OCI-LY3 (cell line): ENCODE measurements at regions not wholly inside any gene's neighbourhood (a gene's known extent, or its start where the extent isn't known, plus 50 kb on each side); places are given as distances from the start of the nearest gene placed in this dataset.

Experiments
- CTCF ChIP-seq: fragments of 200-600, 300-600 bp; sonication (generic); IDR thresholded peaks from 2 replicates; pipeline ENCODE4 v1.5.1; 2014; ENCODE audit warnings: antibody characterized with exemption, low read length, low read depth
- EZH2phosphoT487 ChIP-seq: fragments of 200-600 bp; shearing (Covaris generic); IDR thresholded peaks from 2 replicates; pipeline ENCODE4 v1.6.1; 2018; ENCODE audit warnings: antibody characterized with exemption, mixed run types, low read depth

DNA sequence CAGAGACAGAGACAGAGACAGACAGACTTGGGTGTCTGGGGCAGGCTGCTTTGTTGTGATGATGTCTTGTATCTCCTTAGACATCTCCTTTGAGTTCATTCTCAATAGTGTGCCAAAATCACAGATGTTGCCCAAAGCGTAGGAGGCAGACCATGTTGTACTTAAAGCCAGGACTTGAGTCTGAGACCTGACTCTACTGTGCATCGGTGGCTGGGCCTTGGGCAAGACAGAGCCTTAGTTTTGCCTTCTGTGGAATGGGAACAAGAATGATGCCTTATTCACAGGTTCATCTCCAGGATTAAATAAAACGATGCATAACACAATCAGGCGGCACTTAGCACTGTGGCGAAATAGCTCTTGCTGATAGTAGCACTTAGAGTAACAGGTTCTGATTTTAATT is 230.3 kb downstream of the AACS start:
- TF ChIP-seq CTCF, result no peak
- no peak for TF ChIP-seq EZH2phosphoT487
